GM18858 (cell line): ENCODE measurements at regions not wholly inside any gene's neighbourhood (a gene's known extent, or its start where the extent isn't known, plus 50 kb on each side); places are given as distances from the start of the nearest gene placed in this dataset.
"Not testable (repeated sequence)": the region's sequence is repeated elsewhere in the genome, so short reads cannot be mapped to it uniquely, and the experiment has no call there.

Source experiments
- ATAC-seq: cut with Tn5 transposase; IDR thresholded peaks from one replicate; pipeline ENCODE4 v1.9.1; 2021; ENCODE audit not compliant: unreplicated experiment

GRCh38 chrX:140447150-140447549 is 57.7 kb downstream of the SOX3 start:
- ATAC-seq, result no peak

DNA sequence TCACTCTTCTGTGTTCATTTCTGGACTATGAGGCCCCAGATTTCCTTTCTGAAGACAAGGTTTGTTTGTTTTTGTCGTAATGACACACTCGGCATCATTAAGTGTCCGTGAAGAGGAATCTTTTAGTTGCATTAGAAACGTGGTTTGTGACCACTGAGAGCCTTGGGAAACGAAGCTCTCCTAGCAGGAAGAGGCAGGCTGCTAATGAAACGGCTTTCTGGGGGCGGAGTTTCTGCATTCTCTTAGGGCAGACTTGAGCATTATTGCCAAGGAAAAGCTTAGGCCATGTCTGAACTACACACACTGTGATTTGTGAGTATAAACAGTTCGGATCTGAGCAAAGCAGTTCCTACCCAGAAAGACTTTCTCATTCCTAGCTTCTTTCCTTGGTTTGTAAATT is 64.0 kb downstream of the SOX3 start:
- ATAC-seq, result no peak

DNA sequence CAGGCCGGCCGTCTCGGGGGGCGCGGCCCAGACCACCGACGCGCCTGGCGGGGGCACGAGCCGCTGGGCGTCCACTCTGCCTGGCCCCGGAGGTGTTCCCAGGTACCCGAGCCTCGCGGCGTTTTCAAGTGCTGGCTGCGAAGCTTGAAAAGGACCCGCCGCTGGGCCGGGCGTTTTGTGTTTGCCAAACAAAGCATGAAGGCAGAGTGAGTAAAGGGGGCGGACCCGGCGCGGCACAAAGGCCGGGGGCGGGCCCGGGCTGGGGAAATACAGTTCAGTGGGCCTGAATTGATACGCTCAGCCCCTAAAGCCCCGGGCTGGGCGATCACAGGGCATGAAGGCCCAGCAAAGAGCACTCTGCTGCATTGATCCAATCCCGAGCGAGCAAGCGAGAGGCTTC is 65.4 kb downstream of the SOX3 start:
- ATAC-seq, result no peak

GRCh38 chrX:140434347-140434746 is 70.5 kb downstream of the SOX3 start:
- ATAC-seq, result no peak

GRCh38 chrX:140433582-140433981 is 71.3 kb downstream of the SOX3 start:
- no peak for ATAC-seq

DNA sequence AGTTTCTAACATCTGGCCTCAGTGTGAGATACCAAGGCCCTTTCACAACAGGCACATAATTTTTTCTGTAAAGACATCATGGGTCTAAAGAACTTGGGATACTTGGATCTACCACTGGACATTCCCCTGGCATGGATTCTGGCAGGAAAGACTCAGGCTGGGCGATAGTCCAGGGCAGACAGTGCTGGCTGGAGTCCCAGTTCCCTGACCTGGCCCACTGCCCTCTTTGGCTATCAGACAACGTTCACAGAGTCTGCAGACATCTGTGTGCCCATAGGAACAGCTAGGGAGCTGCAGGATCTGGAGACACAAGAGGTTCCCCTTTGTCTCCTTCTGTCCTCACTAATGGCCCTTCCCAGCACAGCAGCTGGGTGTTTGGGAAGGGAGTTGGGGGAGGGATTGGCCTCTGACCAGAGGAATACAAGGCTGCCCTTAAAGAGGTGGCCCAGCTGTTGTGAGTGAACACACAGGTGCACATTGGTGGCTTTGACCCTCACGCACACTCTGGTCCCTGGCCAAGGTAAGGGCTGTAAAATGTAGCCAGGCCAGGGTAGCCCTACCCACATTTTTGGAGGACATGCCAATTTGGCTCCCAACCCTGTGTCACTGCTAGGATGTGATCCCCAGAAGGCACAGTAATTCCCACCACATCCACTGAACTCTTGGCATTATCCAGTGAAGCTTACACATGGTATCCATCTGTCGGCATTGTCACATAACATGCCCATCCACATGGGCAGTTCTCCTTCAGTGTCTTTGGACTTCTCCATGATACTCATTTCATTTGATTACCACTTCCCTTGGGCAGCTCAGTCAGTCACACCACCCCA is 72.3 kb downstream of the SOX3 start:
- ATAC-seq, result no peak

GRCh38 chrX:140431521-140431920 is 73.3 kb downstream of the SOX3 start:
- ATAC-seq, result no peak

- ATAC-seq, result no peak
Measured at GRCh38 chrX:140425712-140426395, 79.0 kb downstream of the SOX3 start.

DNA sequence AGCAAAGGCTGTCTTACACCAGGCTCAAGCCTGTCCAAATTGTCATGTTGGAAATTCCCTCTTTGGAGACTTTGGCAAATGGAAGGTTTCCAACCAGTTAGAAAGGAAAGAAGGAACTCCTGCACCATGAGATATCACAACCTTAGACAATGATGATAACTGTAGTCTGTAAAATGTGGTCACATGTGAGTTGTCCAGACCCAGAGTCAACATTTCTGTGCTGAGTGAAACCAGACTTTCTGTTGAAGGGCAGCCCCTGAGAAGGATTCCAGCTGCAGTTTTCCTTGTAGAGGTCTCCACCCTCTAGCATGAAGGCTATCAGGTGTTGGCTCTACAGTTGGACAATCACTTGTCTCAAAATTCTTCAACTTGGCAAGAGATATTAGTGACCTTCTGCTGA is 82.4 kb downstream of the SOX3 start:
- ATAC-seq, result no peak

DNA sequence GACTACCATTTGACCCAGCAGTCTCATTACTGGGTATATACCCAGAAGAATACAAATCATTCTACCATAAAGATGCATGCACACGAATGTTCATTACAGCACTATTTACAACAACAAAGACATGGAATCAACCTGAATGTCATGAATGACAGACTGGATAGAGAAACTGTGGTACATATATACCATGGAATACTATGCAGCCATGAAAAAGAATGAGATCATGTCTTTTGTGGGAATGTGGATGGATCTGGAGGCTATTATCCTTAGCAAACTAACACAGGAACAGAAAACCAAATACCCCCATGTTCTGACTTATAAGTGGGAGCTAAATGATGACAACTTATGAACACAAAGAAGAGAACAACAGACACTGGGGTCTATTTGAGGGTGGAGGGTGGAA is 102.7 kb downstream of the SOX3 start:
- not testable (repeated sequence) for ATAC-seq

DNA sequence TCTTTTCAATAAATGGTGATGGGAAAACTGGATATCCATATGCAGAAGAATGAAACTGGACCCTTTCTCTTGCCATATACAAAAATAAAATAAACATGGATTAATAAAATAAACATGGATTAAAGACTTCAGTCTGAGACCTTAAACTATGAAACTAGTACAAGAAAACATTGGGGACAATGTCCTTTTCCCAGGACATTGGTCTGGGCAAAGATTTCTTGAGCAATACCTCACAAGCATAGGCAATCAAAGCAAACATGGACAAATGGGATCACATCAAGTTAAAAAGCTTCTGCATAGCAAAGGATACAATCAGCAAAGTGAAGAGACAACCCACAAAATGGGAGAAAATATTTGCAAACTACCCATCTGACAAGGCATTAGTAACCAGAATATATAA is 108.5 kb downstream of the SOX3 start:
- not testable (repeated sequence) for ATAC-seq

DNA sequence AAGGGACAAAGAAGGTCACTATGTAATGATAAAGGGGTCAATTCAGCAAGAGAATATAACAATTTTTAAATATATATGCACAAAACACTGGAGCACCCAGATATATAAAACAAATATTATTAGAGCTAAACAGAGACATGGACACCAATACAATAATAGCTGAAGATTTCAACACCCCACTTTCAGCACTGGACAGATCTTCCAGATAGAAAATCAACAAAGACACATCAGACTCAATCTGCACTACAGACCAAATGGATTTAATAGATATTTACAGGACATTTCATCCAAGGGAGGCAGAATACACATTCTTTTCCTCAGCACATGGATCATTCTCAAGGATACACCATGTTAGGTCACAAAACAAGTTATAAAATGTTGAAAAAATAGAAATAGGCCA is 111.4 kb downstream of the SOX3 start:
- ATAC-seq, result no peak

DNA sequence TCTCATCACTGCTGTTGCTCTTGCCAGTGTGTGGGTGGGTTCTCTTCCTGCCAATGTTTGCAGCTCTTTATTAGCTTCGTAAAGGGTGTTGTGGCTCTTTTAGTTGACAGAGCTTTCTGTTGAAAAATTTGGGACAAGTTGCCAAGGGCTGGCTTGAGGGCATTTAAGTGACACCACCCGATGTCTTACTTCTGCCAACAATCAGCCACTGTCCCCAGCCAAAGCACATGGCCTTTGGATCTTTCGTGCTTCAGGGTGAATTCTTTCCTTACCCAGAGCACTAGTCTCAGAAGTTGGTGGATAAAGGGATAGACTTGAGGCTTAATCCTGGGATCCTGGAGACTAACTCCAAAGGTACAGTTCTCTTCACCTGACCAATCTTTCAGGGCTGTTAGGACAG is 113.6 kb downstream of the SOX3 start:
- ATAC-seq, result no peak

- no peak for ATAC-seq
Measured at GRCh38 chrX:140389331-140389730, 115.5 kb downstream of the SOX3 start.

- ATAC-seq, result no peak
Measured at GRCh38 chrX:140362861-140363260, 142.0 kb downstream of the SOX3 start.

DNA sequence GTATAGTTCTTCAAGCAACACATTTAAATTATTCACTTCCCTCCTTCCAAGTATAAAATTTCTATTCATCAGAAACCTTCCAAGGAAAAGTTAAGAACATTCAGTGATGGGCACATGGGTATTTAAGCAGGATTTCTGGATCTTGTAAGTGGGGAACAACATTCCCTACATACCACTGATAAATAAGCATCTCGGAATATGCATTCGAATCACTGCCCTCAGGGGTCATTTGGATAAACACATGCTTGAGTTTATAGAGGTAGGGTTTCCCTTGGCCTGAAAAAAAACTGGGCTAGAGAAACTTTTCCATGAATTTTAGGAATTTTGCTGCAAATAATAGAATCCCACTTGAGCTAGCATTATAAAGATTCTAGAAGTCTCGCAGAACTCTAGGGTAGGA is 143.9 kb downstream of the SOX3 start:
- ATAC-seq, result no peak

DNA sequence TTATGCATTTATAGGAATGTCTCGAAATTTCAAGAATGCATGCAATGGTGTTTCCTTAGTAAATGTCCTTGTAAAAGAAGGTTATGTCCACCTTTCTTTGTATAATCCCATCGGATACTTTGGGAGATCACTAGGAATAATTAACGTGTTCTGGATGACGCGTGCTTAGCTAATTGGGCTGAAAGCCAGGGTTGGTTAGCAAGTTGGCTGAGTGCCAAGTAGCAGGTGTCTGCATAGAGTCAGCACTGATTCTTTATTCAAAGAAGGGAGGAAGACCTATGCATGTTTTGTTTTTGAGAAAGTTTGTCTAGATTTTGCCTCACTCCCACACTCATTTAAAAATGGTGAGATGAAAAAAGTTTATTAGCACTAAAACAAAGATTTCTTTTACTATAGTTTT is 144.6 kb downstream of the SOX3 start:
- ATAC-seq, result no peak

- no peak for ATAC-seq
Measured at GRCh38 chrX:140355922-140356321, 148.9 kb downstream of the SOX3 start.

DNA sequence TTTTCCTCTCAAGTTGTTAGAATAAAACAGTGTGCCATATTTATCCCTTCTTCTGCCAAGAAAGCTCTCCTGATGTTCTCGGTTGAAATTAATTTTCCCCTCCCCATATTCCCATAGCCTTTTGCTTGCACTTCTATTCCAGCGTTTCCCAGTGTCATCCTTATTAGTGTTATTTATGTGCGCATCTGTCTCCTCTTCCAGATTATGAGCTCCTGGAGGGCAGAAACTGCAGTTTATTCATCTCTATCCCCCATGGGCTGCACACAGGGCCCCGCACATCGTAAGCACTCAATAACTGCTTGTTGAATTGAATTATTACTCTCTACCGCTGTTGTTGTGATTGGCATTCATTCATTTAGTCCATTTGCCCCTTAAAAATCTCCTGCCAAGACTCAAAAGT is 149.4 kb downstream of the SOX3 start:
- no peak for ATAC-seq

GRCh38 chrX:140354431-140355120 is 150.3 kb downstream of the SOX3 start:
- no peak for ATAC-seq

GRCh38 chrX:140346729-140347128 is 158.1 kb downstream of the SOX3 start:
- no peak for ATAC-seq
